NCI-H1694 (cell line): ENCODE measurements at regions not wholly inside any gene's neighbourhood (a gene's known extent, or its start where the extent isn't known, plus 50 kb on each side); places are given as distances from the start of the nearest gene placed in this dataset.
A peak's percentile ranks its signal among the peaks of the same experiment; 100 is the strongest.

Source experiments
- DNase-seq: peaks from one replicate; lab custom pipeline; 2025; lab: John Stamatoyannopoulos, UW

DNA sequence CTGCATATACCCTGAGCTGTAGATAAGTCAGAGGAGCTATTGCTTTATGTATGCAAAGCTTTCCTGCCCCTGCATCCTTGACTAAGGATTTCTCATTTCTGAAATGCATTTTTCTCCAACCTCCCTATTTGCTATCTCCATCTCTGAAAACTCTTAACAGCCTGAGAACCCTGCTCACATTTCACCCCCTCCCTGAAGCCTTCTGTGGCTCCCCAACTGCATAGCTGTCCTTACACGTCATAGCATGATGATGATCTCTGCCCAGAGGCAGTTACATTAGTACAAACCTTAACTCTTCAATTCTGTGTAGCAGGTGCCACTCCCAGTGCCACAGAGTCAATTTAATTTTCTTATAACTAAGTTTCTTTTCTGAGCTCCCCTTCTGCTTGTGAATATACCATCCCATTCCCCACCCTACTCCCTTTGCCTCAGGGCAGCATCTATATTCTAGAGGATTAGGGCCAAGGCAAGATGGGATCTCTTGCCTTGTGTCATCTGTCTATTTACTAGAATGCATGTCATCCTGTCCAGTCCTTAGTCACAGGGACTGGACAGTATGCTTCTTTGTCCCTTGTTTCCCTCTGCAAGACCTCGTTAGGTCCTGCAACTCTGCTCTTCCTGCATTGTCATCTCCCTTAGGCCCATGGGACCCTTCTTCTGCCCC is 149.7 kb upstream of the SPRY4 start:
- DNase-seq, result no peak

DNA sequence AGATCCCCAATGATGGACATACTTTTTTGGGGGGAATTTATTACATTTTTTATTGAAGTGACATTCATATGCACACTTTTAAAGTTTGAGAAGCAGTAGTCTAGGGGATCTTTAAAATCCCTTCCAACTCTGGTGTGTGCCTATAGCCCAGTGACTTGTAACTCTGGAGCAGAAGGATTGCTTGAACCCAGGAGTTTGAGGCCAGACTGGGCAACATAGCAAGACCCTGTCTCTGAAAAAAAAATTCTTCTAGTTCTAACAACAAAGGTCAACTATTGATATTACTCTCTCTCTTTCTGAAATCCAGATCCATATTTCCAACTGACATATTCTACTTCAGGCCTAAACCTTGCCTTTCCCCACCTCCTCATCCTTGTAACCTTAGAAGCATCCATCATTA is 148.2 kb upstream of the SPRY4 start:
- DNase-seq, result no peak

DNA sequence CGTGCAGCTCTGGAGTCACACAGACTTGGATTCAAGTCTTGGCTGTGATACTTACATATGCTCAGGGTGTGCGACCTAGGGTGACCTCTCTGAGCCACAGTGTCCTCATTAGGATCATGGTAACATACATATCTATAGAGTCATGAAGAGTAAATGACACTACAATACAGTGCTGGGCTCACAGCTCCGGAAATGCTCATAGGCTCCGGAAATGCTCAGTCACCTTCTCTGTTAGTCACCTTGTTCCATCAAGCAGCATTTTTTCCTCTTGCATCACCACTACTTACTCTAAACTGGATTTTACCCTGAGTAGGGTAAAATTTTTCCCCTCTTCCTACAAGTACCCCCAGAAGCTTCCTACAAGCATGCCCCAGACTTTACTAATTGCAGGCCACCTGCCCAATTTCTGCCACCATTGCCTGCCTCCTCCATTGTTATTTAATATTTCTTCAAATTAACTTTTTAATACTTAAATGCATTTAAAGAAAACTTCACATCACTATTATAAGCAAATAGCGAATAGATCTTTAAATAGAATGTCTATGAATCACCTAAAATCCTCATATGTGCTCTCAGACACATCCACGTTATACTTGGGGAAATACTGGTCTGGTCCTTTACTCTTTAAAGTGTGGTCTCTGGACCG is 147.6 kb upstream of the SPRY4 start:
- no peak for DNase-seq

DNA sequence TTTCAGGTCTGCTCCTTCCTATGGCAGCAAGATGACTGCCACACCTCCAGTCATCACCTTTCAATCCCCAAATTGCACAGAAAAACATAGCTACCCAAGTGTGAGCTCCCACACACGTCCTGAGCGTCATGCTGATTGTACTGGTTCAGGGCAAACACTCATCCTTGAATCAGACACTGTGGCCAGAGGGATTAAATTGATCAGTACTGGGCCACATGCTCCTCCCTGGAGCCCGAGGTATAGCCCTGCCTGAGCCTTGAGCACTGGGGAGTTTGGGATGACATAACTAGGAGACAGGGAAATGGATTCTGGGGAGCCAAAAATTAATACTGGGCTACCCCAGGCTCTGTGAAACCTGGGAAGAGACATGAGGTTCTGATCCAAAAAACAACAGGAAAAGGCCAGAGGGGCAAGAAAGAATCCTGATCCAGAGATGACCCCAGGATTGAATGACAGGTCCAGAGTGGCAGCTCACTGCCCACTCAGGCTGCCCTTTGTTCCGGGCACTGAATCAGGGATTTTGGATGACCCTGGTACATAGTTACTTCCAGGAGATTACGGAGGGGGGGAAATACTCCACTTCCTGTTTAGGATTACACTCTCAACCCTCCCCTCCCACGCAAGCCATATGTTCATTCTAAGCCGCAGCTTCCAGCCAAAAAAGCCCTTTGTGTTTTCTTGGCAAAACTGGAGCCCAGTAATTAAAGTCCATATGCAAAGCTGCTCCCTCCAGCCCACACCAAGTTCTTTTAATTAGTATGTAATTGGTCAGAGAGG is 141.6 kb upstream of the SPRY4 start:
- peak; percentile 33 for DNase-seq

DNA sequence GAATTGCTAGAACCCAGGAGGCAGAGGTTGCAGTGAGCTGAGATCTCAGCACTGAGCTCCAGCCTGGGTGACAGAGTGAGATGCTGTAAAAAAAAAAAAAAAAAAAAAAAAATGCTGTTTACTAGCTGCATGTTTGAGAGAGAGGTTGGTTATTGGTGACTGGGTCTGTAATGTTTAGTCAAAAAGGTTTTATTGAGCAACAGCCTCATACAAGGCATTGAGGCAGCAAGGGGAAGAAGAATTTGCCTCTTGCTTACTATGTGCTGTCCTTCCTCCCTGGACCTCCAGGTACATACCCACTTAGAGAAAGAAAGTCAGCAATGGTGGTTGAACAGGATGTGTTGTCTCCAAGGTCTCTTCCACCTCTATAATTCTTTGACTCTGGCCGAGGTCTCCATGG is 140.7 kb upstream of the SPRY4 start:
- no peak for DNase-seq

DNA sequence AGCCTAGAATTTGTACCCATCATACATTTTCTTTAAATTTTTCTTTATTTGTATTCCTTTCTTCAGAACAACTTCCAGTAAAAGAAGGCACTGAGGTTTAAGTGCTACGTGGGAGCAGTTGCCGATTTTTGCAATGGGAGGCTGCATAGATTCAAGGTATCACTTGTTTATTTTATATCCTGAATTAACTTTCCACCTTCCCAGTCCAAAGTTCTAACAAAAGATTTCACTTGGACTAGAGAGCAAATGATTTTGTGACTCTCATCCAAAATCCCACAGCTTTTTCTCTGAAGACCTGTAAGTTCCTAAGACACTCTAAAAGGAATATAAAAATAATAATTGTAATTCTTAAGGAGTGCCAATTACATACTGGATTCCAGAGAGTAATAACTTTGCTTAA is 139.1 kb upstream of the SPRY4 start:
- no peak for DNase-seq

DNA sequence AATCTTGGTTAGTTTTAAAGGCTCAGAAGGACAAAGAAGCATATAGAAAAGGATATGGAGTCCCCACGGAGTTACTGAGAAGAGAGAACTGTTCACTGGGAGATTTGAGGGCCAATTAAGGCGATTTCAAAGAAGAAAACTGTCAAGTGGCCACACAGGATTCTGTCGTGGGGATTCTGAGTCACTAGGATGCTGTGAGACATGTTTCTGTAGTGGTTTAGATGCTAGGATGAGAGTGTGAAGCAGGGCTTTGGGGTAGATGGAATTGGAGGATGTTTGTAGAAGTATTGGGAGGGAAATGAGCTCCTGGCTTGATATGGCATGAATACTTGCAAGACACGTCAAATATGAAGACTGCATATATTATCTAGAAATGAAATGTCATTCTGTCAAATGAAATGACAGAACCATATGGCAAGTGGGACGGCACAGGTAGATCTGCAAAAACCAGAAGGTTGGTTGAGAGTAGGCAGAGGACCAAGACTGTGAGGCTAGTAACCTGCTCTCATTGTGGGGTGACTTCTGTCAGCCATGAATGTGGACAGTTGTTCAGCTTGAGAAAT is 136.3 kb upstream of the SPRY4 start:
- no peak for DNase-seq

DNA sequence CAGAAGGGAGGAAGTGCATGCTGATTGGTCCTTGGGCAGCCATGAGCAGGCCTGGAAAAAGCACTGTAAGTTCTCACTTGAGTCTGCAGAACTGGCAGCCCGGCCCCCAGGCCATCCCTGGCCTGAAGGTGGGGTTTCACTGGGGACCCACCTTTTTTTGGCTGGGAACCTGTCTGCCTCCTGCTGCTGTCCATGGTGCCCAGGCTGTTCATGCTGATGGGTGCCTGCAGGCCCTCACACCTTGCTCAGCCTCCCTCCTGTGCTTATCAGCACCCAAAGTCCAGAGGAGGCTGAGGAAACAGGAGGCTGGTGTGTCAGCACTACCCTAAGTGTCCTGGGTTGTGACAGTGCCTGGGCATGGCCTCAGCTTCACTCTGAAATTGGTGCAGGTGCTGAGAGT is 134.4 kb upstream of the SPRY4 start:
- no peak for DNase-seq

DNA sequence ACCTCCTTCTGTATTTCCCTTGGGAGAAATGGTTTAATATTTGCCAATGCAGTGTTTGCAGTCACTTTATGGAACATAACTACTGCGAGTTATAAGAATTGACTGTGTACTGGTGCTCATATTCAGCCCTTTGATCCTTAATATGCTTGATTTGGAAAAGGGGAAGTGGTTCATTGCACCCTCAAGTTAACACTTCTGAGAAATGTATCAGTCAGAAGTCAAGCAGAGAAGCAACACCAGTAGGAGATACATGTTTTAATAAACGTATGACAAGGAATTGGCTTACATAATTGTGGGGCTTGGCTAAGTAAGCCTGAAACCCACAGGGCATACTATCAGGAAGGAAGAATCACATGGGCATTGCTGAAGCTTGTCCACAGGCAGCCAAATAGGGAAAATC is 131.0 kb upstream of the SPRY4 start:
- DNase-seq, result no peak

DNA sequence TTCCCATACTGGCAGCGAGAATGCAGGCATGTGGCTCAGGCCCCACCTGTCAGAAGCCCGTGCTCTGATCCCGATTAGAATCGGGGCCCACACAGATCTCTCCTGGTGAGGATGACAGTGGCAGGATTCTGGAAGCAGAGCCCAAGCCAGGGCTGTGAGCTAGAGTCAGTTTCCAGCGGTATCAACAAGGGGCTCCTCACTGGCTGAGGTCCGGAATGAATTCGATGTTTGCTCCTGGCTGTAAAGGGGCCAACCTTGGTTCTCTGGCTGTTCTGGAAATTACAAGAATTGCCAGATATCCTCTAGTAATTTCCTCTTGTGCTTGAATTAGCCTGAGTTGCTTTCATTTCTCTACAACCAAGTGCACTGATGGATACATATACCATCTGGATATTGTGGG is 129.1 kb upstream of the SPRY4 start:
- DNase-seq, result peak; percentile 36

DNA sequence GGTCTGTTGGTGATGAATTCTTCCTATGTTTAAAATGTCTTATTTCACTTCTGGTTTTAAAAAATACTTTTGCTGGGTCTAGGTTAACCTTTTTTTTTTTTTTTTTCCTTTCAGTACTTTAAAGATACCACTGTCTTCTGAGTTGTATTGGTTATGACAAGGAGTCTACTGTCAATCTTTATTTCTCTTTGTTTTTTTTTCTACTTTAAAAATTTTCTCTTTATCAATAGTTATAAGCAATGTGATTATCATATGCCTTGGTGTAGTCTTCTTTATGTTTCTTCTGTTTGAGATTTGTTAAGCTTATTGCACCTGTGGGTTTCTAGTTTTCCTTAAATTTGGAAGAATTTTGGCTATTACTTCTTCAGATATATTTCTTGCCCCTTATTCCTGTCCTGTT is 125.6 kb upstream of the SPRY4 start:
- no peak for DNase-seq

DNA sequence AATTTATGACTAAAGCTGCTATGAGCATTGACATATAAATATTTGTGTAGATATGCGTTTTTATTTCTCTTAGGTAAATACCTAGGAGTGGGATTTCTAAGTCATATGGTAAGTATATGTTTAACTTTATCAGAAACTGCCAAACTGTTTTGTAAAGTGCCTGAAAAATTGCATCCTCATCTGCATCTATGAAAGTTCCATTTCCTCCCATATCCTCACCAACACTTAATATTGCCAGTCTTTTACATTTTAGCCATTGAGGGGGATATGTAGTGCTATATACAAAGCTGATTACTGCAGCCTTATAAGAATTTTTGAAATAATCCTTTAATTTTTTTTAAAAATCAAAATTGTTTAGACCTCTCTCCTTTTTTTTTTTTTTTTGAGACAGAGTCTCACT is 123.1 kb upstream of the SPRY4 start:
- no peak for DNase-seq

DNA sequence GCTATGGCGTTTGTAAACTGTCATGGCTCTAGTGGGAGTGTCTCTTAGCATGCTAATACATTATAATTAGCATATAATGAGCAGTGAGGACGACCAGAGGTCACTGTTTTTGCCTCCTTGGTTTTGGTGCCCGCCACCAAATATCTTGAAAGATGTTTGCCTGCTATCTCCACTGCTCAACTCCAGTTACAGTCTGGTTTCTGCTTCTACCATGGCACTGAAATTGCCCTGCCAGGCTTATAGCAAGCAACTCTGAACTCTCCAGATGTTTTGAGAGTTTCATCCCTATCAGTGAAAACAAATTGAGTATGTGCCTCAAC is 122.1 kb upstream of the SPRY4 start:
- no peak for DNase-seq

DNA sequence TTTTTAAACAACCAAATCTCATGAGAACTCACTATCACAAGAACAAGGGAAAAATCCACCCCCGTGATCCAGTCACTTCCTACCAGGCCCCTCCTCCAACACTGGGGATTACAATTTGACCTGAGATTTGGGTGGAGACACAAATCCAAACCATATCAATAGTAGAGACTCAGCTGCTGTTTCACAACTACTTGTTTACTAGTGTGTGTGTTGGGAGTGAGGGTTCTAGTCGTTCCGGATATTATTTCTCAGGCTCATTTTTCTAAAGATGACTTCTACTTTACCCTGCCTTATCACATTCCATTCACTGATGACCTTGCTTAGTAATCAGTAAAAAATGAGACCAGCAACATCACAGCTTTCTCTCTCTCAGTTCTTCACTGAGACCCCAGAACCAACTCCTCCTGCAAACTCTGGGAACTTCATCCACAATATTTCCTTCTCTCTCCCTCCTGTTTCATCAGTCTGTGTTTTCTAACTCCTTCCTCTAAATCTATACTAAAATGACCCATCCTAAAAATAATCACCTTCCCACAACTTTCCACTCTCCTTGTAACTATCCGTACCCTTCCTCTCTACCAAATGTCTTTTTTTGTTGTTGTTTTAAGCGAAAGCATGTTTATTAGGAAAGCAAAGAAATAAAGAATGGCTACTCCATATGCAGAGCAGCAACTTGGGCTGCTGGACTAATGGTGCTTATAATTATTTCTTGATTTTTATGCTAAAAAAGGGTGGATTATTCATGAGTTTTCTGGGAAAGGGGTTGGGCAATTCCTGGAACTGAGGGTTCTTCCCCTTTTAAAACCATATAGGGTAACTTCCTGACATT is 121.5 kb upstream of the SPRY4 start:
- no peak for DNase-seq

DNA sequence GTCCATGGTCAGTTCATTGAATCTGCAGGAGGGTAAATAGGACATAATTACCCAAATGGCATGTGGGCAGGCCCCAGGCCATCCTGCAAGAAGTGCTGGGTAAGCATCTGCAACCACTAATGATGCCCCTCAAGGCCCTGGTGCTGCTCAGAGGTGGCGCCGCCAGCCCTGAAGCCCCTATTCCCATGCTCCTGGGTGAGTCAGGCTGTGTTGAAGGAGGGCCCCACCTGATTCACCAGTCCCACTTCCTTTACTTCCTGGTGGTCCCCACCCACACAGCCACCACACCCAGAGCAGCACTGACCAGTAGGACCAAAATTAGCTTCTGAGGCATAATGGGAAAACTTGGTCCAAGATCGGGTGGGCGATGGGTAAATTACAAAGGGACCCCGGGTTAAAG is 120.4 kb upstream of the SPRY4 start:
- DNase-seq, result no peak

DNA sequence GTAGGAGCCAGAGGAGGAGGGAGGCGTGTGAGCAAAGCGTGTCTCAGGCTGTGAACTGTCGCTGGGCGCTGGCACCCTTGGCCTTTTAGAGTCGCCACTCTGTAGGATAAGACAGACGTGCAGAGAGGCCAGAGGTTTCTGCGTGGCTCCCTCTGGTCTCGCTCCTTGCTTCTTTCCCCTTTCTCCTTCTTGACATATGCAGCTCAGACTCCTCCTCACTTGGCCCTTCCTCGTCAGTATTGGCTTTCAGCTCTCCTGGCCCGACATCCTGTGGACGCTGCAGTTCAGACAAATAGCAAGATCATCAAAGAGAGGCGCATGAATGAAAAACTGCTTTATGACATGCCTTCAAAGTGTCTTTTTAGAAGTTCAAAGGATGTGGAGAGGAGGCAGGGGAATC is 116.8 kb upstream of the SPRY4 start:
- DNase-seq, result no peak

DNA sequence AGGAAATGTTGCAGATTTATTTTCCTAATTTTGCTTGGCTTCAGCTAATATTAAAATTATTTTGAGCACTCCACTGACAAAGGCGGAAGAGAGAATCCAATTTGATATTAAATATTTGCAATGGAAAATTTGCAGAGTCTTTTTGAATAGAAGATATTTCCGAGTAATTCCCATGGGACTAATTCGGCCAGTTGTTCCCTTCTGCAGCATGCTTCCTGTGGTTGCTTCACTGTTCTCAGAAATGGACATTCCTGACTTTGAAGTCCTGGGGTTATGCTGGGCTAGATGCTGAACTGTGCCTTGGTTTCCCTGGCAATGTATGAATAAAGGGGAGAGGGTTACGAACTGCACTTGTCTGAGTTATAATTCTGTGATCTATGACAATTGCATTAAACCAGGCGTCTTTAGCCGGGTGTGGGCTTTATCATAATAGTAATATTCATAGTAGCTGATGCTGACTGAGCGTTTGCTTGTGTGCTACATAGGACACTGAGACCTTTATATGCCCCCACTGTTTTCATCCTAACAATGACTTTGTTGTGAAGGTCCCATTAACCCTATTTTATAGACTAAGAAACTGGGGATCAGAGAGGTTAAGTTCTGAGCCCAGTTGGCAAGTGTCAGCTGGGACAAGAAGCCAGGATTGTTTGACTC is 114.5 kb upstream of the SPRY4 start:
- DNase-seq, result no peak

DNA sequence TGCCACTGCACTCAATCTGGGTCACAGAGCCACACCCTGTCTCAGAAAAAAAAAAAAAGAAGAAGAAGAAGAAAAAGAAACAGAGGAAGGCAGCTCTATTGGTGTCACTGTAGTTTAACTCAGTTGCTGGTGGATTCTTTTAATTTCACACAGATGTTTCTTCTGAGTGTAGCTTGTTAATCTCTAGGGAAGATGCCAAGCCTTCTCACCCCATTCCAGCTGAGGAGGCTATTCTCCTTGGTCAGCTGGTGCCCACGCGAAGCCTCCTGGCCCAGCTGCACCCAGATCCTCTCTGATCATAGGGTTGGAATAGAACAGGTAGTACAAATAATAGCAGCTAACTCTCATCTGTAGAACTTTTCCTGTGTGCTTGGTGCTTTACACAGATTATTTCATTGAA is 113.8 kb upstream of the SPRY4 start:
- DNase-seq, result no peak

DNA sequence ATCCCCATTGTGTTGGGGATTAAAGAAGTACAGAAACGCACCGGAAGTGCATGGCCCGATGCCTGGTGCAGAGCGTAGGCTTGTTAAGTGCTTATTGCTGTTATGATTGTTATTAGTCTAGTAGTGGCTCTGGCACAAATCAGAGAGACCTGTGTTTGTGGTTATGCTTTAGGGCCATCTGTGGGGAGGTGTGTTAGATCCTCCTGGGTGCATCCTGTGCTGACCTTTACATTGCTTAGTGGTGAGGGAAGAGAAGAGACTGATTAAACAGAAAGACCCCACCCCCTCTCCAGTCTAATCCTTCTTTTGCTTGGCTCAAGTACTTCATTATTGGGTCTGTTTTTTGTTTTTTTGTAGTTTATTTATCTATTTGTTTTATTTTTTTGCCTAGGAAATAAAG is 112.7 kb upstream of the SPRY4 start:
- no peak for DNase-seq

DNA sequence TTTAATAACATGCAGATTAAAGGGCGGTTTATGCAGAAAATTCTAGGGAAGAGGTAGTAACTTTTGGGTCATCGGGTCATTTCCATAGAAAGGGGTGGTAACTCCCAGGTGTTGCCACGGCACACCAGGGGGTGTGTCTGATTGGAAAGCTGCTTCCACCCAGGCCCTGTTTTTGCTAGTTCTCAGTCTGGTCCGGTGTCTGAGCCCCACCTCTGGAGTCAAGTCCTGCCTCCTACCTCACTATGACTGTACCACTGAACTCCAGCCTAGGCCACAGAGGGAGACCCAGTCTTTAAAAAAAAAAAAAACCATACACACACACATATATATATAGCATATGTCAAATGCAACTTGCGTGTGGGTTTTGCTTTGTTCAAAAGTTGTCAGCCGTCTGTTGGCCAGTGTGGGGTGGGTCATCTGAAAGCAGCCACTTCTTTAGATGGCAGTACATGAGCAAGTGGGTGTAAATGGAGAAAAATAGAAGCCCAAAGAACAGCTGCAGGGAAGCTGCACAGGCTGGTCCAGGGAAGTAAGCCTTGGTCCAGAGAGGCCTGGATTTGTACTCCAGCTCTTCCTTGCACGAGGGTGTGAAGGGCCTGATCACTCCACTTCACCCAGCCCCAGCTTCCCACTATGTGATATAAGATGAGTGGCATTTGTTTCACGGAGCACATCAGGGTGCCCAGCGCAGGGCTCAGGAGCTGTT is 110.7 kb upstream of the SPRY4 start:
- DNase-seq, result no peak

DNA sequence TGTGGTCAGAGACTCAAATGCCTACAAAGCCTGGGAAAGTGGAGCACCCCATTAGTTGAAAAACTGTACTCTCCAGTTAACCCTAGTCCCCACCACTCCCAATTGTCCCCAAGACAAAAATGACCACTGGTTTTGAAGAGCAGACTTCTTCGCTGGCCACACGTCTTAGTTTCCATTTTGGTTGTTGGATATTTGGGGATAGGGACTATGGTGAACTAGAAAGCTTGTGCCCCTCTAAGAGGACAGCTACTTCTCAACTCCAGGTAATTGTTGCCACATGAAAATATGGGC is 109.4 kb upstream of the SPRY4 start:
- DNase-seq, result no peak
